GM18867 (cell line): ENCODE measurements at regions not wholly inside any gene's neighbourhood (a gene's known extent, or its start where the extent isn't known, plus 50 kb on each side); places are given as distances from the start of the nearest gene placed in this dataset.

Source experiments
- ATAC-seq: cut with Tn5 transposase; IDR thresholded peaks from one replicate; pipeline ENCODE4 v1.9.1; 2021; ENCODE audit warnings: mild to moderate bottlenecking, moderate library complexity; ENCODE audit not compliant: unreplicated experiment

- peak; percentile 59 for ATAC-seq
Observed at GRCh38 chr3:153714588-153715290, 406.5 kb upstream of the ARHGEF26 start.

GRCh38 chr3:153722157-153722556, 399.0 kb upstream of the ARHGEF26 start:
- ATAC-seq = no peak

DNA sequence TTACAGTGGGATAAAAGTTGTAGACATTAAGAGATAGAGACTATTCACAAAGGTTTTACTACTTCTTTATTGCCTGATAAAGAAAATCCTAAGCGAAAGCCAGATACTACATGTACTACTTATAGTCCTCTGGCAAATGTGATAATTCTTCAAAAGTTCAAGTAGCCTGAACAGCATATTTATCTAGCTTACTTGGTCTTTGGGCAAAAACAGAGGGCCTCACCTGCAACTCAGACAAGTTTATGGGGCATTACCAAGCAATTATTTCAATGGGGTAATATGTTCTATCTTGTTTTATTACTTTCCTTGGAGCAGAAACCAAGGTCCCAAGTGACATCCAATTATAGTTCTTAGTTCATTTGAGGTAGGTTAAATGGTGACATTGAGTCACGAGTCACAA, 390.1 kb upstream of the ARHGEF26 start:
- ATAC-seq = no peak

- ATAC-seq = no peak
Observed at GRCh38 chr3:153734777-153735551, 386.2 kb upstream of the ARHGEF26 start.

GRCh38 chr3:153740109-153740508, 381.1 kb upstream of the ARHGEF26 start:
- ATAC-seq = no peak

- no peak for ATAC-seq
Observed at GRCh38 chr3:153744889-153745288, 376.3 kb upstream of the ARHGEF26 start.

GRCh38 chr3:153746211-153746610, 375.0 kb upstream of the ARHGEF26 start:
- no peak for ATAC-seq

GRCh38 chr3:153749070-153749610, 372.1 kb upstream of the ARHGEF26 start:
- no peak for ATAC-seq

GRCh38 chr3:153752405-153753027, 368.7 kb upstream of the ARHGEF26 start:
- peak; percentile 58 for ATAC-seq

DNA sequence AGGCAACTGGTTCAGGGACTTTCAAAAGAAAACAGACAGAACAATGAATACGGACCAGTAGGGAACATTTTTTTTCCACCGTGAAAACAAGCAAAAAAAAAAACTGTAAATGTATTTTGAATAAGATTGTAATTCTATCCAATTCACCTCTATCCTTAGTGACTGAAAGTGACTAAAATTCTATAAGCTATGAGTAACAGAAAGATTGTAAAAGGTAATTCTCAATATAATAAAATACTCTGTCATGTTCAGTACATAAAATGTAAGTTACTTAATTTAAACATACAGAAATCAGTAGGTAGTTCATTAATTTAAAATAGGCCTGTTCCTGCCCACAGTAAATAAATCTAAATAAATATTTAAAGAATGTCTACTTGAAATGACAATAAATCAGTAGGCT, 368.2 kb upstream of the ARHGEF26 start:
- no peak for ATAC-seq

DNA sequence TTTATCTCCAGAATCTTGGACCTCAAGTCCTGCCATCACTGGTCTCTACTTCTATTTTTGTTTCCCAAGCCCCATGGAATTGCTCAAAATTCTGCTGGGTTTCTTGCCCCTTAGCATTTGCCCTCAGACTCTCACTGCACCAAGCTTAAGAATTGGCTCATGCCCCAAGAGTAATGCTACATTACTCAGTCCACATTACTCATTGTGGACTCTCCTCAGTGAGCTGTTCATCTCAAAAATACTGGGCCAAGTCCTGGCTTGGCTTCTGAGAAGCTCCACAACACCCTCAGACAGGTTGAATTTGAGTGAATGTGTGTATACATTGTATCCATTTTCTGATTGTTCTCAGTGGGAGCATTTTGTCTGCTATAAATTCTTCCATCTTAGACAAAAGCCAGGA, 364.4 kb upstream of the ARHGEF26 start:
- no peak for ATAC-seq

- ATAC-seq = no peak
Observed at GRCh38 chr3:153757839-153758238, 363.4 kb upstream of the ARHGEF26 start.

- ATAC-seq = no peak
Observed at GRCh38 chr3:153760948-153761347, 360.2 kb upstream of the ARHGEF26 start.

GRCh38 chr3:153762411-153763235, 358.6 kb upstream of the ARHGEF26 start:
- peak; percentile 47 for ATAC-seq

GRCh38 chr3:153767601-153768560, 353.3 kb upstream of the ARHGEF26 start:
- peak; percentile 43 for ATAC-seq

DNA sequence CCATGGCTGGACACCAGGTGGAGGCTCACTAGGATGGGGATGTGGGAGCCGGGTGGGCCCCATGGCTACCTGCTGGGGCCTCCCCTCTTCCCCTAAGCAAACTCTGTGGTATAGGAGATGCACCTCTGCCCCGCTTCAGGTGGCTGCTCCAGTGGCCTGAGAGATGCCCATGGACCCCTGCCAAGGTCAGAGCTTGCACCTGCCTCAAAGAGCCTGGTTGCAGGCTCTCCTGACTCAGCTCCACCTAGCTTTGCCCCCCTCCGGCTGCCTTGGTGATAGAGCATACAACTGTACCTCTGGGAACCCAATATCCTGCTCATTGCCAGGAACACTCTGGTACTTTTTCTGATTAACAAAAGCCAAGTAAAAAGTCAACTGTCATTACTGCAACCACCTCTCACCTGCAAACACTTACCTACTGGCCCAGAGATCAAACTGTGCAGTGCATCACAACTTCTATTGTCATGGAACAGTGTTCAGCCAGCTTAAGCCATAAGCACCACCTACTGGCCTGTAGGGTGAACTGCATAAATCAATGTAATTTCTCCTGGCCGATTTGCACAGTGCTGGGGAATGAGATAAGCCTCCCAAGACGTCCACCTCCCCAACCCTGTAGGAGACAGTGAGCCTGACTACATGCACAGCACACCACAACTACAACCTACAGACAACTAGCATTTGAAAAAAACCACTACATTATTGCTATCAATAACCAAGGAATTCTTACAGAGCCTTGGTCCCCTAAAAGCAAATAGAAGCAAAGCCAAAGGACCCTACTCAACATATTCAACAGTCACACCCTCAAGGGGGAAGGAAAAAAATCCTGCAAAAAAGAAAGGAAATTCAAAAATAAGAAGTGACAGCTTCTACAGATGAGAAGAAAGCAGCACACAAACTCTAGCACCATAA, 352.4 kb upstream of the ARHGEF26 start:
- ATAC-seq = peak; percentile 95

GRCh38 chr3:153783106-153783505, 338.1 kb upstream of the ARHGEF26 start:
- ATAC-seq = no peak

GRCh38 chr3:153783741-153784480, 337.3 kb upstream of the ARHGEF26 start:
- no peak for ATAC-seq
